Mesenchymal stem cell (in vitro differentiated cells and primary cell): ENCODE measurements at regions not wholly inside any gene's neighbourhood (a gene's known extent, or its start where the extent isn't known, plus 50 kb on each side); places are given as distances from the start of the nearest gene placed in this dataset.

Experiments used
- DNase-seq: peaks from one replicate; pipeline ENCODE4 v3.0.0-alpha.2; 2013
- H2AFZ ChIP-seq: one replicate; pipeline ENCODE4 v1.6.1; 2013; ENCODE audit warnings: low read depth, mild to moderate bottlenecking, control low read depth, inconsistent platforms, low read length, moderate library complexity
- H2AK5ac ChIP-seq: 2 replicates; pipeline ENCODE4 v1.6.1; 2013; ENCODE audit warnings: low read length, moderate library complexity, mild to moderate bottlenecking, inconsistent platforms; ENCODE audit not compliant: severe bottlenecking
- H2BK120ac ChIP-seq: one replicate; pipeline ENCODE4 v1.6.1; 2013; ENCODE audit warnings: low read depth, mild to moderate bottlenecking, inconsistent platforms, low read length, moderate library complexity
- H2BK12ac ChIP-seq, 2 experiments: one replicate each; pipeline ENCODE4 v1.6.1; 2013; ENCODE audit warnings: inconsistent platforms in 2 of 2, low read length in 2 of 2, mild to moderate bottlenecking in 2 of 2, moderate library complexity in 2 of 2, control low read depth in 1 of 2
- H2BK15ac ChIP-seq: one replicate; pipeline ENCODE4 v1.6.1; 2013; ENCODE audit warnings: mild to moderate bottlenecking, low read depth, inconsistent platforms; ENCODE audit not compliant: poor library complexity, severe bottlenecking
- H2BK5ac ChIP-seq: 2 replicates; pipeline ENCODE4 v1.6.1; 2013; ENCODE audit warnings: low read depth, mild to moderate bottlenecking, low read length, control low read depth, inconsistent platforms; ENCODE audit not compliant: poor library complexity, severe bottlenecking
- H3K14ac ChIP-seq, 2 experiments: one replicate each; pipeline ENCODE4 v1.6.1; 2013; ENCODE audit warnings: inconsistent platforms in 2 of 2, low read length in 2 of 2, control low read depth in 1 of 2, mild to moderate bottlenecking in 1 of 2, moderate library complexity in 1 of 2
- H3K18ac ChIP-seq, 2 experiments: one replicate each; pipeline ENCODE4 v1.6.1; 2013; ENCODE audit warnings: inconsistent platforms in 2 of 2, low read length in 2 of 2, control low read depth in 1 of 2, low read depth in 1 of 2, mild to moderate bottlenecking in 1 of 2
- H3K23ac ChIP-seq, 2 experiments: one replicate each; pipeline ENCODE4 v1.6.1; 2013; ENCODE audit warnings: inconsistent platforms in 2 of 2, low read length in 2 of 2, mild to moderate bottlenecking in 2 of 2, moderate library complexity in 2 of 2, control low read depth in 1 of 2
- H3K27ac ChIP-seq: 2 replicates; pipeline ENCODE4 v1.5.1; 2013; ENCODE audit warnings: mild to moderate bottlenecking, moderate library complexity, low read length, control low read depth, inconsistent platforms; ENCODE audit not compliant: poor library complexity, severe bottlenecking
- H3K27me3 ChIP-seq, 2 experiments: 2 replicates each; pipeline versions ENCODE4 v1.6.1 to v1.7.0; 2013; ENCODE audit warnings: low read length in 2 of 2, mild to moderate bottlenecking in 2 of 2, moderate library complexity in 2 of 2, control low read depth in 1 of 2, inconsistent platforms in 1 of 2; ENCODE audit not compliant: control insufficient read depth in 1 of 2, insufficient read depth in 1 of 2
- H3K36me3 ChIP-seq, 2 experiments: 2 replicates each; pipeline versions ENCODE4 v1.6.1 to v1.7.0; 2013; ENCODE audit warnings: low read length in 2 of 2, control low read depth in 1 of 2, inconsistent platforms in 1 of 2, low read depth in 1 of 2, mild to moderate bottlenecking in 1 of 2; ENCODE audit not compliant: insufficient read depth in 2 of 2, control insufficient read depth in 1 of 2
- H3K4ac ChIP-seq, 2 experiments: one replicate each; pipeline ENCODE4 v1.6.1; 2013; ENCODE audit warnings: inconsistent platforms in 2 of 2, low read length in 2 of 2, mild to moderate bottlenecking in 2 of 2, moderate library complexity in 2 of 2, control low read depth in 1 of 2, low read depth in 1 of 2
- H3K4me1 ChIP-seq: 2 replicates; pipeline ENCODE4 v1.6.1; 2013; ENCODE audit warnings: low read depth, low read length, control low read depth; ENCODE audit not compliant: control insufficient read depth, insufficient read depth
- H3K4me2 ChIP-seq: 2 replicates; pipeline ENCODE4 v1.6.1; 2013; ENCODE audit warnings: low read length, mild to moderate bottlenecking, inconsistent platforms; ENCODE audit not compliant: poor library complexity, severe bottlenecking
- H3K4me3 ChIP-seq, 2 experiments: 2 replicates each; pipeline versions ENCODE4 v1.5.1 to v1.7.0; 2013; ENCODE audit warnings: low read length in 2 of 2, mild to moderate bottlenecking in 2 of 2, control low read depth in 1 of 2, low read depth in 1 of 2; ENCODE audit not compliant: insufficient read depth in 1 of 2
- H3K79me1 ChIP-seq: replicated peaks from 2 replicates; pipeline ENCODE4 v1.6.1; 2013; ENCODE audit warnings: mild to moderate bottlenecking, control low read depth, low read length, inconsistent platforms; ENCODE audit not compliant: poor library complexity, severe bottlenecking
- H3K9ac ChIP-seq: 2 replicates; pipeline ENCODE4 v1.7.0; 2013; ENCODE audit warnings: mild to moderate bottlenecking, low read length, moderate library complexity
- H3K9me3 ChIP-seq: 2 replicates; pipeline ENCODE4 v1.7.0; 2013; ENCODE audit warnings: mild to moderate bottlenecking, low read length; ENCODE audit not compliant: control insufficient read depth
- H4K8ac ChIP-seq: one replicate; pipeline ENCODE4 v1.6.1; 2013; ENCODE audit warnings: inconsistent platforms, mild to moderate bottlenecking, low read length, moderate library complexity
- H4K91ac ChIP-seq: one replicate; pipeline ENCODE4 v1.6.1; 2013; ENCODE audit warnings: mild to moderate bottlenecking, low read length, inconsistent platforms
- WGBS: methylation state at CpG from one replicate; pipeline ENCODE4 v1.1.7; 2013; ENCODE audit warnings: mixed read lengths; 5-methylcytosine and 5-hydroxymethylcytosine counted together

DNA sequence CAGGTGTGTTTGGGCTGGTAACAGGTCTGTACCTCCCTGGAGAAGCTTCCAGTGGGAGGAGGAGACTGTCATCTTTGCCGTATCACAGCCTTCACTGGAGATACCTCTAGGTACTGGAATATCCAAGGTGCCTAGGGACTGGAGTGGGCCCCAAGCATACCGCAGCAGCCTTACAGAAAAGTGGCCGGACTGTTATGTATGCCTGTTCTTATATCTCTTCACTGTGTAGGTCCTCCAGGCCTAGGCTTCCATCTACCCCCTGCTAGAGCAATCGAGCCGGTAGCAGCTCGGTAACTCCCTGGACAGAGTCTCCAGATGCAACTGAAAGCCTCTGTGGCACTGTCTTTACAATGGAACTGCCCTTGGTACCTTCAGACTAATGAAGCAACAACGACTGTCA is 277.4 kb upstream of the GRIA3 start:
- no peak overlapping the region for H2BK12ac ChIP-seq
- no peak overlapping the region for H3K27ac ChIP-seq
- no peak overlapping the region for H3K9ac ChIP-seq
- H3K27me3 ChIP-seq, result no peaks in the 10 kb centered on the region
- no peak overlapping the region for H4K91ac ChIP-seq
- no peak overlapping the region for H2BK120ac ChIP-seq
- H2AFZ ChIP-seq, result no peak overlapping the region
- no peak overlapping the region for H2BK15ac ChIP-seq
- H3K36me3 ChIP-seq, result no peaks in the 10 kb centered on the region
- H3K79me1 ChIP-seq, result no peaks in the 10 kb centered on the region
- H3K23ac ChIP-seq, result no peak overlapping the region
- peaks cover 32% of the 10 kb centered on the region for H3K9me3 ChIP-seq
- no peaks in the 10 kb centered on the region for H3K4me1 ChIP-seq
- no peak overlapping the region for H3K14ac ChIP-seq
- no peak overlapping the region for H3K4me3 ChIP-seq
- H2AK5ac ChIP-seq, result no peak overlapping the region
- no peak overlapping the region for H3K4ac ChIP-seq
- no peak overlapping the region for H2BK5ac ChIP-seq
- WGBS, result 72% methylated on average over 7 of the region's 7 CpGs
- H3K4me2 ChIP-seq, result no peak overlapping the region
- H3K18ac ChIP-seq, result no peak overlapping the region
- no peak overlapping the region for H4K8ac ChIP-seq
- DNase-seq, result no peak

DNA sequence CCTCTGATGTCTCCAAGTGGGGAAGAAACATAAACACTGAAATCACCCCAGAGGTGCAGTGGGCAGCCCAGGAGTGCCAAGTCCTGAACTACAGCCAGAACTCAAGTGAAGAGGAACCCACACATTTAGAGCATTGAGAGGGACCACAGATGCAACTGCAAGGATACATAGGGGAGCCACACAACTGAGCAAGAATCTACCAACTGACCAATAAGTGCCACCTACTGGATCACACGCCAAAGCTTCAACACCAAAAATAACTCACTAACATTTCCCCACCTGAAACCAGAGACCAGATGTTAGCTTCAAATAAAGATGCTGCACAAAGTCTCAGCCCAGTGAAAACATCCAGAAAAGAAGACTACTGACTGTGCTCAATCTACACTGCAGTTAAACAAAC is 276.7 kb upstream of the GRIA3 start:
- H3K14ac ChIP-seq, result no peak overlapping the region
- H3K27ac ChIP-seq, result no peak overlapping the region
- peaks cover 35% of the 10 kb centered on the region for H3K9me3 ChIP-seq
- no peaks in the 10 kb centered on the region for H3K79me1 ChIP-seq
- H3K4me1 ChIP-seq, result no peaks in the 10 kb centered on the region
- no peak overlapping the region for H3K4me3 ChIP-seq
- H2BK5ac ChIP-seq, result no peak overlapping the region
- no peak overlapping the region for H4K91ac ChIP-seq
- no peak overlapping the region for H4K8ac ChIP-seq
- no peak overlapping the region for H3K4me2 ChIP-seq
- H2AFZ ChIP-seq, result no peak overlapping the region
- H3K23ac ChIP-seq, result no peak overlapping the region
- H3K27me3 ChIP-seq, result no peaks in the 10 kb centered on the region
- no peak overlapping the region for H2BK120ac ChIP-seq
- H3K18ac ChIP-seq, result no peak overlapping the region
- no peak overlapping the region for H2BK12ac ChIP-seq
- WGBS, result 67% methylated on average over 1 of the region's 1 CpG
- H3K9ac ChIP-seq, result no peak overlapping the region
- H3K36me3 ChIP-seq, result no peaks in the 10 kb centered on the region
- no peak for DNase-seq
- H2BK15ac ChIP-seq, result no peak overlapping the region
- H2AK5ac ChIP-seq, result no peak overlapping the region
- no peak overlapping the region for H3K4ac ChIP-seq

DNA sequence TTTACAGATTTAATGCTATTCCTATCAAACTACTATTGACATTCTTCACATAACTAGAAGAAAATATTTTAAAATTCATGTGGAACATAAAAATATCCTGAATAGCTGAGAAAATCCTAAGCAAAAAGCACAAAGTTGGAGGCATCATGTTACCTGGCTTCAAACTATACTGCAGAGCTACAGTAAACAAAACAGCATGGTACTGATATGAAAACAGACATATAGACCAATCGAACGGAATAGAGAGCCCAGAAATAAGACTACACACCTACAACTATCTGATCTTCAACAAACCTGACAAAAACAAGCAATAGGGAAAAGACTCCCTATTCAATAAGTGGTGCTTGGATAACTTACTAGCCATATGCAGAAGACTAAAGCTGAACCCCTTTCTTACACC is 273.4 kb upstream of the GRIA3 start:
- Histone ChIP-seq H2AK5ac (no peak overlapping the region), H4K91ac (no peak overlapping the region), H4K8ac (no peak overlapping the region), H2BK12ac (no peak overlapping the region), H3K36me3 (no peaks in the 10 kb centered on the region), H2BK5ac (no peak overlapping the region), H3K4me1 (no peaks in the 10 kb centered on the region), H2BK120ac (no peak overlapping the region), H3K4me2 (no peak overlapping the region), H3K23ac (no peak overlapping the region), H3K14ac (no peak overlapping the region), H3K9ac (no peak overlapping the region), H3K4ac (no peak overlapping the region), H3K79me1 (no peaks in the 10 kb centered on the region), H3K18ac (no peak overlapping the region), H2AFZ (no peak overlapping the region), H3K9me3 (peaks cover 35% of the 10 kb centered on the region), H2BK15ac (no peak overlapping the region), H3K27ac (no peak overlapping the region), H3K4me3 (no peak overlapping the region), H3K27me3 (no peaks in the 10 kb centered on the region)
- 81% methylated on average over 2 of the region's 2 CpGs for WGBS
- DNase-seq, result no peak

DNA sequence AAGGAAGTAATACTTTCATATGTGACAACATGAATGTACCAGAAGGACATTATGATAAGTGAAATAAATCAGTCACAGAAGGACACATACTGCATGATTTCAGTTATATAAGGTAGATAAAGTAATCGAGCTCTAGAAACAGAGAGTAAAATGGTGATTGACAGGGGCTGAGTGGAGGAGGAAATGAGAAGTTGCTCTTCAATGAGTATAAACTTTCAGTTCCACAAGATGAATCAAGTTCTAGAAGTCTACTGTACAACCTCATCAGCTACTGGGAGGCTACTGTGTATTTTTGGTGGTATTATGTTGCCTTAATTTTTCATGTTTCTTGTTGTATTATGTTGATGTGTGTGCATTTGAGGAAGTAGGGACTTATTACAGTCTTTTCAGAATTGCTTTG is 270.9 kb upstream of the GRIA3 start:
- Histone ChIP-seq H3K18ac (no peak overlapping the region), H3K4me2 (no peak overlapping the region), H4K91ac (no peak overlapping the region), H3K4ac (no peak overlapping the region), H2BK12ac (no peak overlapping the region), H2BK5ac (no peak overlapping the region), H3K36me3 (no peaks in the 10 kb centered on the region), H2AK5ac (no peak overlapping the region), H3K23ac (no peak overlapping the region), H2BK15ac (no peak overlapping the region), H2BK120ac (no peak overlapping the region), H3K79me1 (no peaks in the 10 kb centered on the region), H2AFZ (no peak overlapping the region), H3K9ac (no peak overlapping the region), H3K14ac (no peak overlapping the region), H3K4me1 (no peaks in the 10 kb centered on the region), H3K27ac (no peak overlapping the region), H3K27me3 (no peaks in the 10 kb centered on the region), H3K4me3 (no peak overlapping the region), H3K9me3 (peaks cover 30% of the 10 kb centered on the region), H4K8ac (no peak overlapping the region)
- WGBS, result 100% methylated on average over 1 of the region's 1 CpG
- no peak for DNase-seq
